Keratinocyte (primary cell): ENCODE measurements at regions not wholly inside any gene's neighbourhood (a gene's known extent, or its start where the extent isn't known, plus 50 kb on each side); places are given as distances from the start of the nearest gene placed in this dataset.

ENCODE experiments used
- DNase-seq: peaks from one replicate; pipeline ENCODE4 v3.0.0-alpha.2; 2011; ENCODE audit warnings: low read depth, missing footprints, low spot score
- FAIRE-seq: peaks from 2 replicates; lab custom pipeline; 2011; peaks lifted over from hg19 to GRCh38; lab: Jason Lieb, UNC
- H2AFZ ChIP-seq: 2 replicates; pipeline ENCODE4 v1.6.0; 2012; ENCODE audit warnings: low read length, control low read depth, inconsistent platforms; ENCODE audit not compliant: control insufficient read depth
- H3K27ac ChIP-seq: 2 replicates; pipeline ENCODE4 v1.5.1; 2011; ENCODE audit warnings: low read length; ENCODE audit not compliant: control insufficient read depth, insufficient read depth
- H3K27me3 ChIP-seq: 3 replicates; pipeline ENCODE4 v1.6.0; 2011; ENCODE audit warnings: low read length; ENCODE audit not compliant: control insufficient read depth, insufficient read depth; ENCODE audit errors: extremely low read depth
- H3K36me3 ChIP-seq, 2 experiments: 2 replicates in 1 of 2; 3 replicates in 1 of 2; pipeline ENCODE4 v1.5.1; 2011; ENCODE audit warnings: low read length in 2 of 2, mild to moderate bottlenecking in 1 of 2; ENCODE audit not compliant: control insufficient read depth in 2 of 2, insufficient read depth in 2 of 2; ENCODE audit errors: extremely low read depth in 1 of 2
- H3K4me1 ChIP-seq: 3 replicates; pipeline ENCODE4 v1.5.1; 2011; ENCODE audit warnings: low read length; ENCODE audit not compliant: control insufficient read depth, insufficient read depth; ENCODE audit errors: extremely low read depth
- H3K4me2 ChIP-seq: 3 replicates; pipeline ENCODE4 v1.6.0; 2011; ENCODE audit warnings: low read depth, low read length; ENCODE audit not compliant: control insufficient read depth, insufficient read depth; ENCODE audit errors: extremely low read depth
- H3K4me3 ChIP-seq, 3 experiments: fragments of 200-600 bp in 1 of 3; sonication (generic) in 1 of 3; 2 replicates in 2 of 3; 3 replicates in 1 of 3; pipeline ENCODE4 v1.5.1; 2011 to 2016; ENCODE audit warnings: low read length in 3 of 3, mild to moderate bottlenecking in 3 of 3, control low read depth in 2 of 3, inconsistent platforms in 1 of 3, low read depth in 1 of 3, mixed read lengths in 1 of 3, mixed run types in 1 of 3, moderate library complexity in 1 of 3; ENCODE audit not compliant: control insufficient read depth in 2 of 3, insufficient read depth in 2 of 3; ENCODE audit errors: extremely low read depth in 1 of 3
- H3K79me2 ChIP-seq: 2 replicates; pipeline ENCODE4 v1.6.0; 2012; ENCODE audit warnings: low read length; ENCODE audit not compliant: control insufficient read depth, insufficient read depth
- H3K9ac ChIP-seq: 3 replicates; pipeline ENCODE4 v1.6.0; 2011; ENCODE audit warnings: low read length; ENCODE audit not compliant: control insufficient read depth, insufficient read depth; ENCODE audit errors: extremely low read depth
- H3K9me1 ChIP-seq: 3 replicates; pipeline ENCODE4 v1.6.0; 2011; ENCODE audit warnings: low read length; ENCODE audit not compliant: control insufficient read depth, insufficient read depth; ENCODE audit errors: extremely low read depth
- H3K9me3 ChIP-seq: 2 replicates; pipeline ENCODE4 v1.5.1; 2012; ENCODE audit warnings: low read depth, low read length; ENCODE audit not compliant: control insufficient read depth
- H4K20me1 ChIP-seq: 3 replicates; pipeline ENCODE4 v1.6.0; 2011; ENCODE audit warnings: low read length; ENCODE audit not compliant: control insufficient read depth, insufficient read depth; ENCODE audit errors: extremely low read depth
- CTCF ChIP-seq, 3 experiments: IDR thresholded peaks in 1 of 3; conservative IDR thresholded peaks in 1 of 3; optimal IDR thresholded peaks in 1 of 3; 2 replicates in 2 of 3; 3 replicates in 1 of 3; pipeline versions ENCODE3 to v1.5.1; 2011; ENCODE audit warnings: low read length in 3 of 3, mild to moderate bottlenecking in 3 of 3, moderate library complexity in 2 of 3, control low read depth in 1 of 3, inconsistent platforms in 1 of 3; ENCODE audit not compliant: insufficient read depth in 2 of 3; ENCODE audit errors: extremely low read depth in 1 of 3
- EZH2 ChIP-seq: IDR thresholded peaks from one replicate; pipeline ENCODE4 v1.6.1; 2012; ENCODE audit warnings: inconsistent platforms, mild to moderate bottlenecking, low read length, moderate library complexity
- dilution Hi-C: fragments of 300-500 bp; cut with MboI; formaldehyde crosslinking; loops from one replicate; pipeline ENCODE4 v1.7.0; 2020; ENCODE audit warnings: low sequenced_read_pairs; ENCODE audit not compliant: extremely low pct_ligation_motif_present

GRCh38 chr5:97458851-97459250 lies 275.8 kb upstream of the RIOK2 start:
- H3K4me3 ChIP-seq = no peak overlapping the region
- no peak overlapping the region for H3K27ac ChIP-seq
- H3K36me3 ChIP-seq = no peaks in the 10 kb centered on the region
- H3K4me1 ChIP-seq = no peaks in the 10 kb centered on the region
- H3K27me3 ChIP-seq = no peaks in the 10 kb centered on the region
- no peak overlapping the region for H3K4me2 ChIP-seq
- H3K9me1 ChIP-seq = no peaks in the 10 kb centered on the region
- H3K9me3 ChIP-seq = no peaks in the 10 kb centered on the region
- H4K20me1 ChIP-seq = no peaks in the 10 kb centered on the region
- dilution Hi-C loops = no loop called here
- no peaks in the 10 kb centered on the region for H3K79me2 ChIP-seq
- TF ChIP-seq EZH2 (no peak), CTCF (optimal IDR thresholded peaks at IDR 0.05 in 1 of 3, IDR thresholded peaks at IDR 0.05 in 1 of 3, conservative IDR thresholded peaks at IDR 0.05 in 1 of 3; ENCODE audit: extremely low read depth in 1 of 3, insufficient read depth in 2 of 3, low read length in 3 of 3) (no peak)
- no peak overlapping the region for H3K9ac ChIP-seq
- DNase-seq (no peak), FAIRE-seq (no peak)
- H2AFZ ChIP-seq = no peak overlapping the region

DNA sequence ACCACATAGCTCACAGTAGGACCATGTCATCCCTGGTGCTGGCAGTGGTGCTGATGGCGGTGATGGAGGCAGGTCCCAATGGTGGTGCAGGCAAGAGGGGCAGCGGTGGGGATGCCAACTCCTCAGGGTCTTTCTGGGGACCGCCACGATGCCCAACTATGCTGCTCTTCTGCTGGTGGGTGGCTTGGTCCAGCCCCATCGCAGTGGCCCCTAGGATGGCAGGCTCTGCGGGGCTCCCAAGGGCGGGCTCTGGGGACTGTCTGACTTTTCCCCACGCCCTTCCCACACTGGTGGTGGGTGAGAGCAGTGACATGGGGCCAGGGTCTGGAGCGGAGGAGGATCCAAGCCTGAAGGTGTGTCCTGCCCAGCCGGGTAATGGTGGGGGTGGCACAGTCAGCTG lies 288.9 kb upstream of the RIOK2 start:
- TF ChIP-seq EZH2 (no peak), CTCF (optimal IDR thresholded peaks at IDR 0.05 in 1 of 3, IDR thresholded peaks at IDR 0.05 in 1 of 3, conservative IDR thresholded peaks at IDR 0.05 in 1 of 3; ENCODE audit: extremely low read depth in 1 of 3, insufficient read depth in 2 of 3, low read length in 3 of 3) (no peak)
- Histone ChIP-seq H3K4me2 (no peak overlapping the region), H3K27me3 (no peaks in the 10 kb centered on the region), H2AFZ (no peak overlapping the region), H3K4me1 (peaks cover 3% of the 10 kb centered on the region), H3K79me2 (no peaks in the 10 kb centered on the region), H3K9ac (no peak overlapping the region), H3K9me3 (peaks cover 4% of the 10 kb centered on the region), H4K20me1 (no peaks in the 10 kb centered on the region), H3K9me1 (no peaks in the 10 kb centered on the region), H3K4me3 (no peak overlapping the region), H3K36me3 (no peaks in the 10 kb centered on the region), H3K27ac (no peak overlapping the region)
- dilution Hi-C loops = no loop called here
- DNase-seq = no peak
- no peak for FAIRE-seq
